ENCODE measurements at regions not wholly inside any gene's neighbourhood (a gene's known extent, or its start where the extent isn't known, plus 50 kb on each side); places are given as distances from the start of the nearest gene placed in this dataset.
"Not testable (repeated sequence)": the region's sequence is repeated elsewhere in the genome, so short reads cannot be mapped to it uniquely, and the experiment has no call there.

- no peak overlapping the region for H3K4me3 Mint-ChIP-seq
- H3K27me3 Mint-ChIP-seq (ENCODE audit: low read depth) = no peaks in the 10 kb centered on the region
- no peak overlapping the region for H3K27ac Mint-ChIP-seq
- H3K36me3 Mint-ChIP-seq (ENCODE audit: low read depth) = no peaks in the 10 kb centered on the region
- H3K4me1 Mint-ChIP-seq (ENCODE audit: low read depth) = no peaks in the 10 kb centered on the region
- DNase-seq (ENCODE audit: low spot score) = no peak
- H3K9me3 Mint-ChIP-seq = peaks cover 32% of the 10 kb centered on the region
These were observed 667.4 kb downstream of the ROBO2 start for GRCh38 chr3:77707281-77707680.

- Mint-ChIP-seq H3K4me1 (ENCODE audit: low read depth) (no peaks in the 10 kb centered on the region), H3K9me3 (peaks cover 28% of the 10 kb centered on the region), H3K36me3 (ENCODE audit: low read depth) (no peaks in the 10 kb centered on the region), H3K27ac (no peak overlapping the region), H3K4me3 (no peak overlapping the region), H3K27me3 (ENCODE audit: low read depth) (no peaks in the 10 kb centered on the region)
- no peak for DNase-seq (ENCODE audit: low spot score)
These were observed 669.3 kb downstream of the ROBO2 start for GRCh38 chr3:77709155-77709554.

- DNase-seq (ENCODE audit: low spot score) = no peak
- Mint-ChIP-seq H3K27me3 (ENCODE audit: low read depth) (no peaks in the 10 kb centered on the region), H3K9me3 (peaks cover 37% of the 10 kb centered on the region), H3K36me3 (ENCODE audit: low read depth) (no peaks in the 10 kb centered on the region), H3K4me1 (ENCODE audit: low read depth) (no peaks in the 10 kb centered on the region), H3K4me3 (no peak overlapping the region), H3K27ac (no peak overlapping the region)
These were observed 678.4 kb downstream of the ROBO2 start for GRCh38 chr3:77718311-77718710.

- no peaks in the 10 kb centered on the region for H3K4me1 Mint-ChIP-seq (ENCODE audit: low read depth)
- no peaks in the 10 kb centered on the region for H3K36me3 Mint-ChIP-seq (ENCODE audit: low read depth)
- no peaks in the 10 kb centered on the region for H3K27me3 Mint-ChIP-seq (ENCODE audit: low read depth)
- DNase-seq (ENCODE audit: low spot score) = no peak
- no peak overlapping the region for H3K4me3 Mint-ChIP-seq
- peaks cover 37% of the 10 kb centered on the region for H3K9me3 Mint-ChIP-seq
- H3K27ac Mint-ChIP-seq = no peak overlapping the region
These were observed 680.6 kb downstream of the ROBO2 start for GRCh38 chr3:77720460-77720971.

DNA sequence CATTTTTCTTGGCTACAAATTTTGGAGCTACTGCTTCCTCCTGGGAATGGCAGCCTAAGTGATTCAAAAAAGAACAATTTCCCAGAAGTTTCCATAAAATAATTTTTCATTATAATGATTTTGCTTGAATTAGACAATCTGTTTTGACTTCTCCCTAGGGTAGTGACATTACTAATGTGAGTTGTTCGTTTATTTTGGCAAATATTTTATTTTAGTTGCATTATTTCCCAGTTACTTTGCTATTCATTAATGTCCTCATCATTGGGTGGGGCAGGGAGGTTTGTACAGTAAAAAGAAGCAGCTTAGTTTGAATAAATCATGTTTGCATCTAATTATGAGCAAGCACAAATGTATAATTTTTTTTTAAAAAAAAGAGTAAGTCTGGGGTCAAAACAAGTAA lies 686.6 kb downstream of the ROBO2 start:
- no peaks in the 10 kb centered on the region for H3K36me3 Mint-ChIP-seq (ENCODE audit: low read depth)
- H3K4me3 Mint-ChIP-seq = no peak overlapping the region
- H3K27ac Mint-ChIP-seq = no peak overlapping the region
- no peaks in the 10 kb centered on the region for H3K4me1 Mint-ChIP-seq (ENCODE audit: low read depth)
- H3K9me3 Mint-ChIP-seq = peaks cover 38% of the 10 kb centered on the region
- DNase-seq (ENCODE audit: low spot score) = no peak
- H3K27me3 Mint-ChIP-seq (ENCODE audit: low read depth) = no peaks in the 10 kb centered on the region

DNA sequence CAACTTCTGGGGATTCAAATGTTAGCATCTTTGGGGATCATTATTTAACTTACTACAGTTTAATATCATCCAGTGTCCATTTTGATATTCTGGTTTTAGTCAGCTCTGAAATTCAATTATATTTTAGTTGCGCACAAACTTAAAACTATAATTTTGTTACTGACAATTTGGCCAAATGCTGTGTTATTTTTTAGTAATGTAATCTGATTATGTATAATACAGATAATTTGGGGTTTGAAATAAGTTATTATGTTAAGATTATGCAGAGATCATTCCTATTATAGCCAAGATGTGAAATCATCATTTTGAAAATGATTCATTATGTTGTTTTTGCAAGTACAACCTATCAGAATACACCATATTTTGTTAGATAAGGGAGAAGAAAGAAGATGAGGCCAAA lies 706.1 kb downstream of the ROBO2 start:
- H3K4me1 Mint-ChIP-seq (ENCODE audit: low read depth) = no peaks in the 10 kb centered on the region
- H3K36me3 Mint-ChIP-seq (ENCODE audit: low read depth) = no peaks in the 10 kb centered on the region
- H3K9me3 Mint-ChIP-seq = peaks cover 35% of the 10 kb centered on the region
- H3K4me3 Mint-ChIP-seq = no peak overlapping the region
- no peak overlapping the region for H3K27ac Mint-ChIP-seq
- no peak for DNase-seq (ENCODE audit: low spot score)
- H3K27me3 Mint-ChIP-seq (ENCODE audit: low read depth) = no peaks in the 10 kb centered on the region

- no peaks in the 10 kb centered on the region for H3K4me1 Mint-ChIP-seq (ENCODE audit: low read depth)
- H3K36me3 Mint-ChIP-seq (ENCODE audit: low read depth) = no peaks in the 10 kb centered on the region
- no peaks in the 10 kb centered on the region for H3K27me3 Mint-ChIP-seq (ENCODE audit: low read depth)
- H3K9me3 Mint-ChIP-seq = peaks cover 42% of the 10 kb centered on the region
- no peak for DNase-seq (ENCODE audit: low spot score)
- no peak overlapping the region for H3K4me3 Mint-ChIP-seq
- H3K27ac Mint-ChIP-seq = no peak overlapping the region
These were observed 707.0 kb downstream of the ROBO2 start for GRCh38 chr3:77746892-77747291.

- H3K36me3 Mint-ChIP-seq (ENCODE audit: low read depth); H3K4me1 Mint-ChIP-seq (ENCODE audit: low read depth); H3K4me3 Mint-ChIP-seq; H3K27ac Mint-ChIP-seq; H3K27me3 Mint-ChIP-seq (ENCODE audit: low read depth); DNase-seq (ENCODE audit: low spot score): not testable (repeated sequence)
- peaks cover 47% of the 10 kb centered on the region for H3K9me3 Mint-ChIP-seq
These were observed 716.6 kb downstream of the ROBO2 start for GRCh38 chr3:77756397-77756975.

DNA sequence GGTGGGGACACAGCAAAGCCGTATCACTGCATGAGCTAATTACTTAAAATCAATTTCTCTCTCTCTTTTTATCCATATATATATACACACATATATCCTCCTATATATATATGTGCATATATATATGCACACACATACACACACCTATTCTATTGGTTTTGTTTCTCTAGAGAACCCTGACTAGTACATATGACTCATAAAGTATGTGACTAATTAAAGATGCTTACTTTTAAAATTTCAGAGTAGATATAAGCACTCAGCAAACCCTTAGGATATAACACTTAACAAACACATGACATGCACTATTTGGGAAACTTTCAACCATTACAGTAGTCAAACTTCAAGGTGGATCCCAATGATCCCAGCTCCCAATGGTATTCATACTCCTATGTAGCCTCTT lies 732.6 kb downstream of the ROBO2 start:
- Mint-ChIP-seq H3K27ac (no peak overlapping the region), H3K4me3 (no peak overlapping the region), H3K36me3 (ENCODE audit: low read depth) (no peaks in the 10 kb centered on the region), H3K4me1 (ENCODE audit: low read depth) (no peaks in the 10 kb centered on the region), H3K9me3 (peaks cover 43% of the 10 kb centered on the region), H3K27me3 (ENCODE audit: low read depth) (no peaks in the 10 kb centered on the region)
- no peak for DNase-seq (ENCODE audit: low spot score)

DNA sequence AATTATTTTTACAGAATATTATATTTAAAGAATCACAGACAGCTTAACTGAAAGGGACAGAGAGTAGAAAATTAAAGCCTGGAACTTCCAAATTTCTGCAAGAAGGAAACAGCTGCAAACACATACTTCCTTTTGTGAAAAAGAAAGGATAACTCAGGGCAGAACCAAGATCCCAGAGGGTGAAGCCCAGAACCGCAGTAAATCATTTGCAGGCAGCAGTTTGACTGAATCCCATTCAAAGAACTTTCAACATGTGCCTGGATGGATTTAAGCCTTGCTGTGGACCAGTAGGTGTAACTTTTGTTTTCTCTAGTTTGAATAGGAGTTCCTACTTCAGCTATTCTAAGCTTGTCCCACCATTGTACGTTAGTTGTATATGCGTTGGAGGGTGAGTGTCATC lies 733.2 kb downstream of the ROBO2 start:
- Mint-ChIP-seq H3K4me3 (no peak overlapping the region), H3K9me3 (peaks cover 45% of the 10 kb centered on the region), H3K27me3 (ENCODE audit: low read depth) (no peaks in the 10 kb centered on the region), H3K4me1 (ENCODE audit: low read depth) (no peaks in the 10 kb centered on the region), H3K36me3 (ENCODE audit: low read depth) (no peaks in the 10 kb centered on the region), H3K27ac (no peak overlapping the region)
- no peak for DNase-seq (ENCODE audit: low spot score)

- Mint-ChIP-seq H3K4me3 (no peak overlapping the region), H3K36me3 (ENCODE audit: low read depth) (no peaks in the 10 kb centered on the region), H3K9me3 (peaks cover 35% of the 10 kb centered on the region), H3K27me3 (ENCODE audit: low read depth) (no peaks in the 10 kb centered on the region), H3K27ac (no peak overlapping the region), H3K4me1 (ENCODE audit: low read depth) (no peaks in the 10 kb centered on the region)
- DNase-seq (ENCODE audit: low spot score) = no peak
These were observed 740.5 kb downstream of the ROBO2 start for GRCh38 chr3:77780278-77780996.

DNA sequence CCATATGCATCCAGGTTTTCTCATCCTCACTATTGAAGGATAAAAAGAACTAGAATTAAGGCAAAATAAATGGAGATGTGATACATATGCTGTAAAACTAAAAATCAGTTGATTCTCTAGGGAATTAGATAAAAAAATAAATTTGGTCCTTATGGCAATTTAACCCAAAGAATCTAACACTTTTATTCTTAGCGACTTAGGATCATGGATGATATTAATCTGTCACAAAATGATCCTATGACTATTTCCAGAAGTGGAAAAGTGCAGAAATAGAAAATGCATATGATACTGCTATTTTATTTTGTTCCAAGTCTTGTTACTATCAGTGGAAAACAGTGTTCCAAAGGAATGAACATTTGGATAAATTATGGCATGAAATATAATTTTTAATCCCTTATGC lies 746.3 kb downstream of the ROBO2 start:
- Mint-ChIP-seq H3K9me3 (peaks cover 38% of the 10 kb centered on the region), H3K4me3 (no peak overlapping the region), H3K36me3 (ENCODE audit: low read depth) (no peaks in the 10 kb centered on the region), H3K4me1 (ENCODE audit: low read depth) (no peaks in the 10 kb centered on the region), H3K27me3 (ENCODE audit: low read depth) (no peaks in the 10 kb centered on the region), H3K27ac (no peak overlapping the region)
- DNase-seq (ENCODE audit: low spot score) = no peak

DNA sequence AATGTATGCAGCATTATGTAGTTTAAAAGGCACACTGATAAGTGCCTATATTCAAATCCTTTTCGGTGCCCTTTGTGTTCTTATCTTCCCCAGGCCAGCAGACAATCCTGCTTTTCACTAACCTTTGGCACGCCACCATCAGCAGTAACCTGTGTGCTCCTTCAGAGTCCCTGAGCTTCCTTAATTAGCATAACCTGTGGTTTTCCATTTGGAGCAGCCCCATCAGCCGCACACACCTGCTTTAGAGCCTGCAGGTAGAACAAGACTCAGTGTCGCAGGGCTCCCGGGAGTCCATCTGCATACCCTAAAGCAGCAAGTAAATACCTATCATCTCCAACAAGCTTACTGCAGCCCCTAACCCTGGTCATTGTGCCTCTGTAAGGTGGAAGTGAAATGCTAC lies 755.1 kb downstream of the ROBO2 start:
- H3K36me3 Mint-ChIP-seq (ENCODE audit: low read depth) = no peaks in the 10 kb centered on the region
- no peak overlapping the region for H3K4me3 Mint-ChIP-seq
- no peaks in the 10 kb centered on the region for H3K27me3 Mint-ChIP-seq (ENCODE audit: low read depth)
- DNase-seq (ENCODE audit: low spot score) = no peak
- no peaks in the 10 kb centered on the region for H3K4me1 Mint-ChIP-seq (ENCODE audit: low read depth)
- peaks cover 35% of the 10 kb centered on the region for H3K9me3 Mint-ChIP-seq
- no peak overlapping the region for H3K27ac Mint-ChIP-seq

GRCh38 chr3:77799278-77799677 lies 759.4 kb downstream of the ROBO2 start:
- no peaks in the 10 kb centered on the region for H3K4me1 Mint-ChIP-seq (ENCODE audit: low read depth)
- H3K4me3 Mint-ChIP-seq = no peak overlapping the region
- DNase-seq (ENCODE audit: low spot score) = no peak
- no peaks in the 10 kb centered on the region for H3K27me3 Mint-ChIP-seq (ENCODE audit: low read depth)
- H3K9me3 Mint-ChIP-seq = peaks cover 26% of the 10 kb centered on the region
- no peaks in the 10 kb centered on the region for H3K36me3 Mint-ChIP-seq (ENCODE audit: low read depth)
- no peak overlapping the region for H3K27ac Mint-ChIP-seq

- no peak overlapping the region for H3K4me3 Mint-ChIP-seq
These were observed 761.0 kb downstream of the ROBO2 start for GRCh38 chr3:77800893-77801292.

More at GRCh38 chr3:77800893-77801292, 761.0 kb downstream of the ROBO2 start:
- no peak for DNase-seq (ENCODE audit: low spot score)
- H3K27me3 Mint-ChIP-seq (ENCODE audit: low read depth) = no peaks in the 10 kb centered on the region
- no peak overlapping the region for H3K27ac Mint-ChIP-seq
- no peaks in the 10 kb centered on the region for H3K4me1 Mint-ChIP-seq (ENCODE audit: low read depth)
- H3K36me3 Mint-ChIP-seq (ENCODE audit: low read depth) = no peaks in the 10 kb centered on the region
- peaks cover 34% of the 10 kb centered on the region for H3K9me3 Mint-ChIP-seq
